ENCODE measurements at regions not wholly inside any gene's neighbourhood (a gene's known extent, or its start where the extent isn't known, plus 50 kb on each side); places are given as distances from the start of the nearest gene placed in this dataset.

GRCh38 chr4:56213543-56213942 is 173.7 kb downstream of the AASDH start:
- intact Hi-C loops (cut with micrococcal nuclease): no loop called here
- ATAC-seq (no peak), DNase-seq (no peak)

DNA sequence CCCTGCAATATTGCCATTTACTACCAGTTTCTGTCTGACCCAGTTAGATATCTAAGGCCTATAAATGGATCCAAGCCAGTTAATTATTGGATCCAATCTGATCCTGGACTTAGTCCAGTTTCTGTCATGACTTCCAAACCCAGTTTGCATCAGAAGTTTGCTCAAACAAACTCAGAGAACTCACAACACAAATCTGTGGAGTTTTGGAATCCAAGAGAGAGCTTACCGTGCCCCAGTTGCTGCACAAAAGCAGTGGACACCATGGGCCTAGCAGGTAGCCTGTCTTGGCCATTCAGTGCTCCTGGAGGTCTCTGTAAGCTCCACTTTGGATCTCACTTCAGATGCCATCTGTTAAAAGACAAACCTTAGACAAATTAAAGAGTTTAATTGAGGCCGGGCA is 174.5 kb downstream of the AASDH start:
- no peak for ATAC-seq
- intact Hi-C loops (cut with micrococcal nuclease): no loop called here
- no peak for DNase-seq

- DNase-seq (no peak), ATAC-seq (no peak)
- intact Hi-C loops (cut with micrococcal nuclease): no loop called here
Observed at GRCh38 chr4:56211202-56211601, 176.1 kb downstream of the AASDH start.

DNA sequence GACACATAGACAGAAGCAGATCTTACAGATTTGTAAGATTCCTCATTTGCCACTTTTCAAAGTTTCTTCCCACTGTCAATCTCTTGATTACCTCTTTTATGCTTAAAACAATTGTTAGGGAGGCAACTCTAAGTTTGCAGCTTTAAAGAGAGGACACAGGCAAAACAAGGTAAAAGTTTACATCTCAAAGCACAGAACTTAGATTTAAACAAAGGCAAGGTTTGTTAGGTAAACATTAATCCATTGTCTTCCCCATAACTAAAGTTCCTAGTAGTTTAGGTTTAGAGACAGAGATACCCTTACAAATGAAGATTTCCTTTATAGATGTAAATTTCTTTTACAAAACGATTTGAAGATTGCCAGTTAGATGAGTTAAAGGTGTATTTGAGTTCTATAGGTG is 176.9 kb downstream of the AASDH start:
- DNase-seq (no peak), ATAC-seq (no peak)
- intact Hi-C loops (cut with micrococcal nuclease): no loop called here

- ATAC-seq: no peak
- intact Hi-C loops (cut with micrococcal nuclease): no loop called here
- DNase-seq: no peak
Observed at GRCh38 chr4:56209767-56210166, 177.5 kb downstream of the AASDH start.

DNA sequence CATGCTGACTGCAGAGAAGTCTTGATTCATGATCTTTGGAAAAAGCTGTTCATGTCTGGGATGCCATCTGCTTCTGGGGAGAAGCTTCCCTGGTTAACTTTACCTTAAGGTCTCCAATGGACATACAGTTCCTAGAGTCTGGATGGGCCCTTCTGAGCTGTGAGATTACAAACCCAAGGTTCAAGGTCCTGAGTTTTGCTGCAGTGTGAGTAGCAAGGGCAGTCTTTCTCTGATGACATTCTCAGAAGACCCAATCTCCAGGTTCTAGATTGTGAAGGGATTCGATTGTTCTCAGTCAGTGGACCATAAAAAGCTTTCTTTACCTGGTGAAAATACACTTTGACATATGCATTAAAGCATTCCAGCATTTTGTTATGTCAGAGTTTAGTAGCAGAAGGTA is 179.2 kb downstream of the AASDH start:
- DNase-seq (no peak), ATAC-seq (no peak)
- intact Hi-C loops (cut with micrococcal nuclease): no loop called here

- DNase-seq: no peak
- intact Hi-C loops (cut with micrococcal nuclease): no loop called here
- ATAC-seq: no peak
Observed at GRCh38 chr4:56206258-56206657, 181.0 kb downstream of the AASDH start.

GRCh38 chr4:56200275-56200674 is 187.0 kb downstream of the AASDH start:
- ATAC-seq: no peak
- DNase-seq: no peak
- intact Hi-C loops (cut with micrococcal nuclease): no loop called here

DNA sequence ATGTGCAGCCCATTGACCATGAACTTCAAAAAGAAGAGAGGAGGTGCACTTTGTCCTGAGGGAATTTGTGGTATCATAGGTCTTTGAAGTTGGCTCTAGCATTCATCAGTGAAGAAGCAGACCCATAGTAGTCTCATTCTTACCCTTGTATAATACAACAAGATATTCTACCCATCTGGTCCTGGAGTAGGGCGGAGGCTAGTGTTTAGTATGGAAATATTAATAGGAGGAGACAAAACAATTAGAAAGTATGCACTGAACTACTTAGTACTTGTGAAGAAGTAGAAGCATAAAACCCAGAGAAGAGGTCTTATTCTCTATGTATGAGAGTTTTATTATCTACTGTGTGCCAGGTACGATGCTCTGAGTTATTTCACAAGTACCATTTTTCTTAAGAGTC is 189.0 kb downstream of the AASDH start:
- intact Hi-C loops (cut with micrococcal nuclease): no loop called here
- no peak for ATAC-seq
- no peak for DNase-seq

GRCh38 chr4:56197387-56197786 is 189.9 kb downstream of the AASDH start:
- ATAC-seq (no peak), DNase-seq (no peak)
- intact Hi-C loops (cut with micrococcal nuclease): no loop called here

GRCh38 chr4:56195025-56195424 is 192.3 kb downstream of the AASDH start:
- DNase-seq: no peak
- no peak for ATAC-seq
- intact Hi-C loops (cut with micrococcal nuclease): no loop called here

DNA sequence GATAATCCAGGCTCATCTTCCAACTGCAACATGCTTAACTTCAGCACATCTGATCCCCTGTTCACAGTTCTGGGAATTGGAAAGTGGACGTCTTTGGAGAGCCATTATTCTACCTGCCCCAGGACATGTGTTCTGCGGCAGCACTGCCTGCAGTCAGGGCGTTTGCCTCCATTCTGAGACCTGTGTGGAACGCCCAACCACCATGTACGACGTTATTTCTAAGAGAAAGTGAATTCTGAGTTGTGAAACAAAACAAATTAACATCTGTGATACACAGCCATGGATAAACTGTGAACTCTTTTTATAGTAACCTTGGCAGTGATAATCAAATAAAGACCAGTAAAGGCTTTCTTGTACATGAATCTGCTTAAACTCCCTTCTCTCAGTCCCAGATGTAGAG is 195.8 kb downstream of the AASDH start:
- intact Hi-C loops (cut with micrococcal nuclease): no loop called here
- ATAC-seq: no peak
- DNase-seq: no peak

- DNase-seq (no peak), ATAC-seq (no peak)
- intact Hi-C loops (cut with micrococcal nuclease): no loop called here
Observed at GRCh38 chr4:56187688-56188087, 199.6 kb downstream of the AASDH start.

- intact Hi-C loops (cut with micrococcal nuclease): no loop called here
- no peak for ATAC-seq
Observed at GRCh38 chr4:56186808-56187523, 200.3 kb downstream of the AASDH start.

DNA sequence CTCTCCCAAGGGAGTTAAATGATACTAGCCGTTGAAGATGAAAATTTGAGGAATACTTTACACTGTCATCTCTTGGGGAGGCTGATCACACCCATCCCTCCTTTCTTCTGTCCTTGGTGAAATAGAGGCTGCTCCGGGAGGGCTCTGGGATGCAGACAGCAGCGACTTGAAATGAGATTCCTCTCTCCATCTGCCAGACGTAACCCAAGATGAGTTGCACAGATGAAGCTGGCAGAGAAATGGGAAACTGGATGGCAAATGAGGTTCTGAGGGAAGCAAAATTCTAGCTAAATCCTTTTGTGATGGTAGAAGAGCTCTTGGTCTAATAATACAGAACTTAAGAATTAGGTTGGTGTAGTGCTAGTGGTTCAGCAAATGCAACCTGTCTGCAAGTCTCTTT is 201.4 kb downstream of the AASDH start:
- no peak for DNase-seq
- intact Hi-C loops (cut with micrococcal nuclease): no loop called here
- ATAC-seq: no peak

More at GRCh38 chr4:56186808-56187523, 200.3 kb downstream of the AASDH start:
- no peak for DNase-seq

DNA sequence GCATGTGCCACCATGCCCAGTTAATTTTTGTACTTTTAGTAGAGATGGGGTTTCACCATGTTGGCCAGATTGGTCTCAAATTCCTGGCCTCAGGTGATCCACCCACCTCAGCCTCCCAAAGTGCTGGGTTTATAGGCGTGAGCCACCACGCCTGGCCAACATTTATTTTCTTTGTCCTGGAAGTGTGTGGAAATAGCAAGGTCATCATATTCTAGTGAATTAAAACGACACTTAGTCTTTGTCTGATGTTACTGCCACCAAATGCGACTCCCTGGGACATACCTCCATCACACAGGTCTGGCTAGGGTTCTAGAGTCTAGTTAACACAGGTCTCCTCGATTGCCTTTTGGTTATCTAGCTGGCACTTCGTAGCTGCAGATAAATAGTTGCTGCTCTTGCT is 203.1 kb downstream of the AASDH start:
- DNase-seq: no peak
- ATAC-seq: no peak
- intact Hi-C loops (cut with micrococcal nuclease): no loop called here

GRCh38 chr4:56183344-56183959 is 203.8 kb downstream of the AASDH start:
- DNase-seq (no peak), ATAC-seq (no peak)
- intact Hi-C loops (cut with micrococcal nuclease): no loop called here

DNA sequence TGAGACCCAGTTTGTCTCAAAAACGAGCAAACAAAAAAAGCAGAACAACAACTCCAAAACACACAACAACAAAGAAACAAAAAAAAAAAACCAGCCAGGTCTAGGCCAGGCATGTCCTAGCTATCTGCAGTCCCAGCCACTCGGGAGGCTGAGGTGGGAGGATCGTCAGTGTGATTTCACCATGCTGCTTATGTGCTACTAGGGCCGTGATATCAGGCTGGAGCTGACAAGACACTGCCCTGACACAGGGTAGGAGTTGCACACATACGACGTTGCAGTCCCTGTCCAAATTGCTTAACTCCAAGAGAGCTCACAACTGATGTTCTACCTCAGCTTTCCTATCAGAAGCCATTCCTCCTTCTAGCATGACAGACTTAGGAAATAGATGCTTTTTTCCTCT is 204.9 kb downstream of the AASDH start:
- intact Hi-C loops (cut with micrococcal nuclease): no loop called here
- ATAC-seq (no peak), DNase-seq (no peak)

DNA sequence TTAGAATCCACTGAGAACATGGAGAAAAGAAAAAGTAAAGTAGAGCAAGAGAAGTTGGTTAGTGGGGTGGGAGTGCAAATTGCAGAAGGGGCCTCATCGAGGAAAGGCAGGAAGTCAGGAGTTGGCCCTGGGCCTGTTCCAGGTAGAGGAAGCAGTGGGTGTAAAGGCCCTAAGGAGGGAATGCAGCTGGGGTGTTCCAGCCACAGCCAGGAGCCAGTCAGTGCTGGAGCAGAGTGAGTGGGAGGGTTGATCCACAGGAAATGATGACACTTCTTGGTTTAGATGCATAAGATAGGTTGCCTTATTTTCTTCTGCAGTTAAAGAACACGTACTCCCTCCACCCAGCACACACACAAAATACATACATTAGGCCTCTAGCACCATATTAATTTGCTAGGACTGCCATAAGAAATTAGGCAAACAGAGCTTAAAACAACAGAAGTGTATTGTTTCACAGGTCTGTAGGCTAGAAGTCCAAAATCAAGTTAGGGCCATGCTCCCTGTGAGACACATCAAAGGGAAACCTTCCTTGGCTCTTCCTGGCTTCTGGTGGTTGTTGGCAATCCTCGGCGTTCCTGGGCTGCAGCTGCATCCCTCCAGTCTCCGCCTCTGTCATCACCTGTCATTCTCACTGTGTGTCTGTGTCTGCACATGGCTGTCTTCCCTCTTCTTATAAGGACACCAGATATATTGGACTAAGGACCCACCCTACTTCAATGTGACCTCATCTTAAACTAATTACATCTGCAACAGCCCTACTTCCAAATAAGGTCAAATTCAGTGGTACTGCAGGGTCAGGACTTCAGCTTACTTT is 205.9 kb downstream of the AASDH start:
- DNase-seq (no peak), ATAC-seq (no peak)
- intact Hi-C loops (cut with micrococcal nuclease): no loop called here

DNA sequence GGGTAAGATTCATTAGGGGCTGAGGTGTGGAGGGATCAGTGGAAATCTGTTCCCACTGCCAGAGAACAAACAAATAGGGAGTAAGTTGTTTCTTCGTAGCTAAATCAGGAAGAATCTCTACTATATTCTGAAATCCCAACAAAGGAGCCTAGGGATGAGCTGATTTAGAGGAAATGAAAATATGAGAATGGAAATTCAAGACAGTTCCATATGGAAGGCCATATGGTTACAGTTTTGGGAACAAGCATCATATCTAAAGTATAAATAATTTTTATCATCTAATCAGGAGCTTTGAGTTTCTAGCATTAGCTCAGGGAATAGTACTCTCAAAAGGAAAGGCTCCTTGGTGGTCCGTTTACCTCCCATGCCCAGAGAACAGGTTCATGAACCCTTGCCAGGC is 218.2 kb downstream of the AASDH start:
- intact Hi-C loops (cut with micrococcal nuclease): no loop called here
- ATAC-seq: no peak
- no peak for DNase-seq

DNA sequence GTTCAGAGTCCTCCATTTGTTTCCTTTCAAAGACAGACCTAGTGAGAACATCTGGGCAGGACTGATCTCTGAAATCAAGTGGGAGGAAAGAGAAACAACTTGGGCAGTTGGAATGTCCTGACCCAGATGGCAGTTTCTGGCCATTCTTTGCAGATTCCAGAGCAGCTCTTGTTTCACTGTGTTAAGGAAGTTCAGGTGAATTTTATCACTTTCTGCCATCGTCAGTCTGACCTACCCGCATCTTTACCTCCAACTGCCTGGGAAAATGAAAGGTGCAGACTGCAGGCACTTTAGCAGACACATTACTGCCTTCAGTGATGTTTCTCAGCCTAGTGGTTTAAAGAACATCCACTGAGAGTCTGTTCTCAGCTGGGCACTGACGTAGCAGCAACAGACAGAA is 216.2 kb downstream of the CEP135 start:
- DNase-seq: no peak
- intact Hi-C loops (cut with micrococcal nuclease): no loop called here

More for the DNA sequence above, 216.2 kb downstream of the CEP135 start:
- ATAC-seq: no peak
